AG04449 (cell line): ENCODE measurements at regions not wholly inside any gene's neighbourhood (a gene's known extent, or its start where the extent isn't known, plus 50 kb on each side); places are given as distances from the start of the nearest gene placed in this dataset.

Experiments used
- CTCF ChIA-PET: fragments of 350-600 bp; formaldehyde crosslinking; extraction: SDS; loops from one replicate; lab custom pipeline; 2021; ENCODE audit warnings: antibody characterized with exemption; lab: Yijun Ruan, JAX
- POLR2A ChIA-PET: fragments of 400-600, 350-600 bp; formaldehyde crosslinking; extraction: SDS; loops from one replicate; lab custom pipeline; 2020; ENCODE audit warnings: antibody characterized with exemption, inconsistent platforms; lab: Yijun Ruan, JAX
- DNase-seq: peaks from one replicate; pipeline ENCODE4 v3.0.0-alpha.2; 2010; ENCODE audit warnings: low read depth, low spot score
- H3K4me3 ChIP-seq: 2 replicates; pipeline ENCODE4 v1.5.1; 2011; ENCODE audit warnings: low read depth, mild to moderate bottlenecking, control low read depth, low read length
- TF ChIP-seq, protein P1 (sequence below): IDR thresholded peaks from one replicate; pipeline ENCODE4 v1.5.1; 2011; ENCODE audit warnings: mild to moderate bottlenecking, moderate library complexity, low read length, control low read depth, inconsistent platforms; ENCODE audit not compliant: insufficient read depth; ENCODE audit errors: missing control alignments

DNA sequence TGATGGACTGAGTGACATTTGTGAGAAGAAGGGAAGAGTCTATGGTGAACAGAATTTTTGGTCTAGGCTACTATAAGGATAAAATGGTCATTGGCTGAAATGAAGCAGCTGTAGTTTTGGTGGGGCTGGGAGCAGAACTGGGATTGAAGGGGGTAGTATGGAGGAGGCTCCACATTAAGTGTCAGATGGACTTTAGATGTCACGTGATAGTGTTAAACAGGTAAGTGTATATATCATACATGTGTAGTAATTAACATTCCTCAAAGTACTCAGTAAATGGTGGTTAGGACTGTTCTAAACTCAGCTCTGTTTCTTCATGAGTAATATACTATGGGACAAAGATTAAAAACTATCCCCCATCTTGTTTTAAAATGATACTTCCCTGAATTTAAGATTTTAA is 947.9 kb downstream of the PDHA2 start:
- no peak for DNase-seq
- ChIA-PET POLR2A (no interaction called here), CTCF (no interaction called here)
- TF ChIP-seq, protein P1, sequence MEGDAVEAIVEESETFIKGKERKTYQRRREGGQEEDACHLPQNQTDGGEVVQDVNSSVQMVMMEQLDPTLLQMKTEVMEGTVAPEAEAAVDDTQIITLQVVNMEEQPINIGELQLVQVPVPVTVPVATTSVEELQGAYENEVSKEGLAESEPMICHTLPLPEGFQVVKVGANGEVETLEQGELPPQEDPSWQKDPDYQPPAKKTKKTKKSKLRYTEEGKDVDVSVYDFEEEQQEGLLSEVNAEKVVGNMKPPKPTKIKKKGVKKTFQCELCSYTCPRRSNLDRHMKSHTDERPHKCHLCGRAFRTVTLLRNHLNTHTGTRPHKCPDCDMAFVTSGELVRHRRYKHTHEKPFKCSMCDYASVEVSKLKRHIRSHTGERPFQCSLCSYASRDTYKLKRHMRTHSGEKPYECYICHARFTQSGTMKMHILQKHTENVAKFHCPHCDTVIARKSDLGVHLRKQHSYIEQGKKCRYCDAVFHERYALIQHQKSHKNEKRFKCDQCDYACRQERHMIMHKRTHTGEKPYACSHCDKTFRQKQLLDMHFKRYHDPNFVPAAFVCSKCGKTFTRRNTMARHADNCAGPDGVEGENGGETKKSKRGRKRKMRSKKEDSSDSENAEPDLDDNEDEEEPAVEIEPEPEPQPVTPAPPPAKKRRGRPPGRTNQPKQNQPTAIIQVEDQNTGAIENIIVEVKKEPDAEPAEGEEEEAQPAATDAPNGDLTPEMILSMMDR: no peak
- no peak overlapping the region for H3K4me3 ChIP-seq

DNA sequence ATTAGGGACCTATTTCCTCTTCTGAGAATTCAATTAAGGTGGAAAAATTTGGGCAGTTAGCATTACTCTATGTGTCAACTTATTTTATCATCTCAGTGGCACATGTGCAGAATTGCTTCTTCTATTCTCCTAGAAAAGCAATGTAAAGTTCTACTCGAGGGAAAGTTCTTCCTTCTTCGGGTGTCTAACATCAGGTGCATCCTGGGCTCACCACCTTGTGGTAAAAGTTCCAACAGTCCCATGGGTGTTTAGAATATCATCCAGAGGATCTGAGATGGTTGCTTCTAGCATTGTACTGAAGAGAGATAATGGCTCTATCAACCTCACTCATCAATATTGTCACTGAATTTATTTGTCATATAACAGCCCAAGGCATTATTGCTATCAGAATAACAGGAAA is 969.7 kb downstream of the PDHA2 start:
- no peak for DNase-seq
- ChIA-PET CTCF (no interaction called here), POLR2A (no interaction called here)
- no peak overlapping the region for H3K4me3 ChIP-seq
- TF ChIP-seq, protein P1: no peak

GRCh38 chr4:96827086-96827485 is 987.2 kb downstream of the PDHA2 start:
- no peak overlapping the region for H3K4me3 ChIP-seq
- TF ChIP-seq, protein P1: no peak
- POLR2A ChIA-PET: no interaction called here
- no peak for DNase-seq
- CTCF ChIA-PET: no interaction called here

- TF ChIP-seq, protein P1: no peak
- no peak for DNase-seq
- CTCF ChIA-PET: no interaction called here
These were observed 993.9 kb downstream of the PDHA2 start for GRCh38 chr4:96833831-96834230.

DNA sequence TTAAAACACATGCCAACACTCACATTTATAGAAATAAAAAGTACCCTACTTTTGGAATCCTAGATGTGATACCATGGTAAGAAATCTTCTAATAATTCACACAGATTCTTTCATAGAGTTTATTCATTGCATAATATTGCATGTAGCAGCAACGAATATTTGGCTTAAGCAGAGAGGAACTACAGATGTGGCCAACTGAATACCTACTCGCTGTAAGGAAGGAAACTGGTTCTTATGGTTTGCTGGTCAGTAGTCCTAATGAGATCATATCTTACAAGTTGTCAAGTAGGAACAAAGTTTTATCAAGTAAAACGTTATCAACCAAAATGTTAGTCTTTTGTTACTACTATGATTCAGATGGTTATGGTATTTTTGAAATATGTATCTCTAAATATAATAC is 996.1 kb downstream of the PDHA2 start:
- no peak for DNase-seq
- TF ChIP-seq, protein P1: no peak
- no peak overlapping the region for H3K4me3 ChIP-seq
- POLR2A ChIA-PET: no interaction called here
- CTCF ChIA-PET: no interaction called here

More at GRCh38 chr4:96833831-96834230, 993.9 kb downstream of the PDHA2 start:
- no peak overlapping the region for H3K4me3 ChIP-seq
- POLR2A ChIA-PET: no interaction called here

- POLR2A ChIA-PET: no interaction called here
These were observed 999.5 kb downstream of the PDHA2 start for GRCh38 chr4:96839441-96839840.

More at GRCh38 chr4:96839441-96839840, 999.5 kb downstream of the PDHA2 start:
- no peak for DNase-seq
- TF ChIP-seq, protein P1: no peak
- CTCF ChIA-PET: no interaction called here
- no peak overlapping the region for H3K4me3 ChIP-seq
